Smooth muscle cell (in vitro differentiated cells): ENCODE measurements at regions not wholly inside any gene's neighbourhood (a gene's known extent, or its start where the extent isn't known, plus 50 kb on each side); places are given as distances from the start of the nearest gene placed in this dataset.

Experiments used
- DNase-seq: peaks from one replicate; lab custom pipeline; 2025; ENCODE audit not compliant: unreplicated experiment; lab: John Stamatoyannopoulos, UW
- H2AFZ ChIP-seq: fragments of 200-600 bp; sonication (generic); 2 replicates; pipeline ENCODE4 v1.6.0; 2016; ENCODE audit warnings: antibody characterized with exemption, low read depth, mild to moderate bottlenecking
- H3F3A ChIP-seq: fragments of 200-600 bp; sonication (generic); 2 replicates; pipeline ENCODE4 v1.6.0; 2017; ENCODE audit warnings: antibody characterized with exemption, low read depth
- H3K27ac ChIP-seq: fragments of 200-600 bp; sonication (generic); 2 replicates; pipeline ENCODE4 v1.5.1; 2016; ENCODE audit warnings: low read depth, mild to moderate bottlenecking
- H3K27me3 ChIP-seq: fragments of 200-600 bp; sonication (generic); 2 replicates; pipeline ENCODE4 v1.6.1; 2016; ENCODE audit warnings: low read depth, mild to moderate bottlenecking
- H3K36me3 ChIP-seq: fragments of 200-600 bp; sonication (generic); 2 replicates; pipeline ENCODE4 v1.5.1; 2016; ENCODE audit warnings: low read depth
- H3K4me1 ChIP-seq: fragments of 200-600 bp; sonication (generic); 2 replicates; pipeline ENCODE4 v1.5.1; 2016; ENCODE audit warnings: low read depth
- H3K4me2 ChIP-seq: fragments of 200-600 bp; sonication (generic); 2 replicates; pipeline ENCODE4 v1.6.0; 2016; ENCODE audit warnings: mild to moderate bottlenecking
- H3K4me3 ChIP-seq: fragments of 200-600 bp; sonication (generic); 2 replicates; pipeline ENCODE4 v1.5.1; 2016; ENCODE audit warnings: mild to moderate bottlenecking
- H3K79me2 ChIP-seq: fragments of 200-600 bp; sonication (generic); 2 replicates; pipeline ENCODE4 v1.6.0; 2016; ENCODE audit warnings: low read depth, mild to moderate bottlenecking
- H3K9ac ChIP-seq: fragments of 200-600 bp; sonication (generic); 2 replicates; pipeline ENCODE4 v1.6.0; 2016; ENCODE audit warnings: low read depth
- H3K9me3 ChIP-seq: fragments of 200-600 bp; sonication (generic); replicated peaks from 2 replicates; pipeline ENCODE4 v1.5.1; 2016; ENCODE audit warnings: low read depth
- H4K20me1 ChIP-seq: fragments of 200-600 bp; sonication (generic); 2 replicates; pipeline ENCODE4 v1.6.0; 2016; ENCODE audit warnings: low read depth
- WGBS: methylation state at CpG from one replicate; pipeline ENCODE4 v1.1.7; 2016; ENCODE audit warnings: low lambda C conversion rate; 5-methylcytosine and 5-hydroxymethylcytosine counted together
- TF ChIP-seq, protein P1 (sequence below): fragments of 200-600 bp; sonication (generic); IDR thresholded peaks from 2 replicates; pipeline ENCODE4 v1.5.1; 2017; ENCODE audit warnings: borderline replicate concordance, mild to moderate bottlenecking, antibody characterized with exemption; ENCODE audit not compliant: insufficient read depth, poor library complexity, severe bottlenecking

DNA sequence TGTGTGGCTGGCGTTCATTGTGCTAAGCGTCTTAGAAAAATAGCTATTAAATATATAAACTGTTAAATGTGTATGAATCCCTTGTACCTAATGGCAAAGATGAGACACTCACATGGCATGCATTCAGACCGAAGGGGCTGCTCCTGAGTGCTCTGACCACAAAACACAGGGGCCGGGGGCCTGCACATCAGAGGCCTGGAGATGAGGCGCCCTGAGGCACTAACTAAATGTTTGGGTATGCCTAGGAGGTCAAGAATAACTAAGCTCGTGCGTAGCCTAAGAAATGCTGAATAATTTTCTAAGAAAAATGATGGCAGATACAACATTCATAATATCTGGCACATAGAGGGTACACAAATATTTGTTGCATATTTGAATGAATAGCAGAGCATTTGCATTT, 92.5 kb downstream of the PSMB1 start:
- Histone ChIP-seq H3K27ac (no peak overlapping the region), H3K79me2 (no peaks in the 10 kb centered on the region), H2AFZ (no peak overlapping the region), H3K36me3 (no peaks in the 10 kb centered on the region), H3K4me3 (no peak overlapping the region), H3K4me1 (no peaks in the 10 kb centered on the region), H3F3A (no peaks in the 10 kb centered on the region), H3K9me3 (no peaks in the 10 kb centered on the region), H4K20me1 (no peaks in the 10 kb centered on the region), H3K4me2 (no peak overlapping the region), H3K27me3 (peaks cover 22% of the 10 kb centered on the region), H3K9ac (no peak overlapping the region)
- WGBS, result 86% methylated on average over 7 of the region's 7 CpGs
- TF ChIP-seq, protein P1, sequence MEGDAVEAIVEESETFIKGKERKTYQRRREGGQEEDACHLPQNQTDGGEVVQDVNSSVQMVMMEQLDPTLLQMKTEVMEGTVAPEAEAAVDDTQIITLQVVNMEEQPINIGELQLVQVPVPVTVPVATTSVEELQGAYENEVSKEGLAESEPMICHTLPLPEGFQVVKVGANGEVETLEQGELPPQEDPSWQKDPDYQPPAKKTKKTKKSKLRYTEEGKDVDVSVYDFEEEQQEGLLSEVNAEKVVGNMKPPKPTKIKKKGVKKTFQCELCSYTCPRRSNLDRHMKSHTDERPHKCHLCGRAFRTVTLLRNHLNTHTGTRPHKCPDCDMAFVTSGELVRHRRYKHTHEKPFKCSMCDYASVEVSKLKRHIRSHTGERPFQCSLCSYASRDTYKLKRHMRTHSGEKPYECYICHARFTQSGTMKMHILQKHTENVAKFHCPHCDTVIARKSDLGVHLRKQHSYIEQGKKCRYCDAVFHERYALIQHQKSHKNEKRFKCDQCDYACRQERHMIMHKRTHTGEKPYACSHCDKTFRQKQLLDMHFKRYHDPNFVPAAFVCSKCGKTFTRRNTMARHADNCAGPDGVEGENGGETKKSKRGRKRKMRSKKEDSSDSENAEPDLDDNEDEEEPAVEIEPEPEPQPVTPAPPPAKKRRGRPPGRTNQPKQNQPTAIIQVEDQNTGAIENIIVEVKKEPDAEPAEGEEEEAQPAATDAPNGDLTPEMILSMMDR, result no peak
- DNase-seq, result no peak

DNA sequence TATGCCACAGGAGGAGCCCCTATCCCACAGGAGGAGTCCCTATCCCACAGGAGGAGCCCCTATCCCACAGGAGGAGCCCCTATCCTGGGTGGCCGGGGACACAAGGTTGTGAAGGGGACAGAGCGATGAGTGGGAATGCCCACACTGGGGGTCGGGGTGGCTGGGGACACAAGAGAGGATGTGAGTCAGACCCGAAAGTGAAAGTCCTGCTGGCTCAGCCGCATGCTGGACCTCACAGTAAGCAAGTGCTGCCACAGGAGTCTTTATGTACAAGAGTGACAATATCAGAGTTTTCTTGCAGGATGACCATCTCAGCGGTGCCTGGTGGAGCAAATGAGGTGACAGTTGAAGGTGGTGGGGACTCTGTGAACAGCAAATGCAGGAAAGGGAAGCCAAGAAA, 93.7 kb downstream of the PSMB1 start:
- H3K4me2 ChIP-seq, result peak overlapping the region; percentile 36
- no peaks in the 10 kb centered on the region for H3K9me3 ChIP-seq
- H3K79me2 ChIP-seq, result no peaks in the 10 kb centered on the region
- no peak overlapping the region for H3K9ac ChIP-seq
- H3K27ac ChIP-seq, result no peak overlapping the region
- no peaks in the 10 kb centered on the region for H4K20me1 ChIP-seq
- 72% methylated on average over 6 of the region's 6 CpGs for WGBS
- H3F3A ChIP-seq, result no peaks in the 10 kb centered on the region
- no peaks in the 10 kb centered on the region for H3K36me3 ChIP-seq
- DNase-seq, result no peak
- peaks cover 22% of the 10 kb centered on the region for H3K27me3 ChIP-seq
- H3K4me1 ChIP-seq, result no peaks in the 10 kb centered on the region
- no peak overlapping the region for H3K4me3 ChIP-seq
- H2AFZ ChIP-seq, result no peak overlapping the region
- TF ChIP-seq, protein P1, result no peak

GRCh38 chr6:170456886-170457698, 96.0 kb downstream of the PSMB1 start:
- no peaks in the 10 kb centered on the region for H3K9me3 ChIP-seq
- H3K79me2 ChIP-seq, result no peaks in the 10 kb centered on the region
- 92% methylated on average over 11 of the region's 11 CpGs for WGBS
- H3K27me3 ChIP-seq, result peaks cover 22% of the 10 kb centered on the region
- H3F3A ChIP-seq, result no peaks in the 10 kb centered on the region
- H3K4me3 ChIP-seq, result no peak overlapping the region
- H3K27ac ChIP-seq, result no peak overlapping the region
- H3K36me3 ChIP-seq, result no peaks in the 10 kb centered on the region
- no peak for DNase-seq
- no peak overlapping the region for H3K4me2 ChIP-seq
- TF ChIP-seq, protein P1, result no peak
- H2AFZ ChIP-seq, result no peak overlapping the region
- H3K4me1 ChIP-seq, result no peaks in the 10 kb centered on the region
- no peaks in the 10 kb centered on the region for H4K20me1 ChIP-seq
- H3K9ac ChIP-seq, result no peak overlapping the region
